Ovary (tissue), 1 donor: ENCODE measurements at regions not wholly inside any gene's neighbourhood (a gene's known extent, or its start where the extent isn't known, plus 50 kb on each side); places are given as distances from the start of the nearest gene placed in this dataset.

Source experiments
- EP300 ChIP-seq: sonication (generic); formaldehyde crosslinking; IDR thresholded peaks from one replicate; pipeline ENCODE4 v1.6.1; 2017; ENCODE audit warnings: antibody characterized with exemption
- POLR2A ChIP-seq: fragments of 450-650 bp; IDR thresholded peaks from one replicate; pipeline ENCODE4 v1.6.1; 2017; ENCODE audit warnings: antibody characterized with exemption, mild to moderate bottlenecking, moderate library complexity

DNA sequence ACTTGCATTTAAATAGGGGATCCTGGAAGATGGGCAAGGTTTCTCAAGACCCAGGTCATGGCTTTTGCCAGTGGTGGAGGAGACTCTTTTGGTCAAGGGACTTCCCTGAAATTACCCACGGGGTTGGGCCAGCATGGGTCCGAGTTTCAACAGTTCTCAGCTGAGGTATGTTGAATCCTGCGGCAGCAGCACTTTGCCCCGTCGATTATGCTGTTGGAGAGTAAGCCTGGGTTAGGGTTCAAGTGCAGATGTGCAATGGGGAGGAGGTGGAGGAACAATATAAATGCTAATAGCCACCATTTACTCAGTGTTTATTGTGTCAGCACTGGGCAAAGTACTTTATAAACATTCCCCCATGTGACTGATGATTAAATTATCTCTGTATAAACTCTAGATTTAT is 96.0 kb upstream of the GATA6 start:
- TF ChIP-seq POLR2A = no peak
- TF ChIP-seq EP300 = no peak
